Loucy (cell line): ENCODE measurements at regions not wholly inside any gene's neighbourhood (a gene's known extent, or its start where the extent isn't known, plus 50 kb on each side); places are given as distances from the start of the nearest gene placed in this dataset.

ENCODE experiments used
- H2AFZ ChIP-seq: fragments of 200-600 bp; sonication (generic); 2 replicates; pipeline ENCODE4 v1.6.0; 2016; ENCODE audit warnings: antibody characterized with exemption, mild to moderate bottlenecking, low read length, moderate library complexity
- H3F3A ChIP-seq: fragments of 200-600 bp; 2 replicates; pipeline ENCODE4 v1.6.0; 2016; ENCODE audit warnings: antibody characterized with exemption, low read depth, mild to moderate bottlenecking
- H3K27me3 ChIP-seq: fragments of 200-600 bp; sonication (generic); 2 replicates; pipeline ENCODE4 v1.6.1; 2014; ENCODE audit warnings: low read length, mild to moderate bottlenecking; ENCODE audit not compliant: insufficient read depth, poor library complexity, severe bottlenecking
- H3K36me3 ChIP-seq: fragments of 200-600 bp; sonication (generic); 2 replicates; pipeline ENCODE4 v1.6.1; 2016; ENCODE audit warnings: low read length; ENCODE audit not compliant: insufficient read depth
- H3K4me1 ChIP-seq: fragments of 200-600 bp; sonication (generic); 2 replicates; pipeline ENCODE4 v1.5.1; 2014; ENCODE audit warnings: low read length, mild to moderate bottlenecking; ENCODE audit not compliant: insufficient read depth, poor library complexity, severe bottlenecking
- H3K4me2 ChIP-seq: fragments of 200-600 bp; sonication (generic); 2 replicates; pipeline ENCODE4 v1.6.0; 2014; ENCODE audit warnings: antibody characterized with exemption, low read length, low read depth, mild to moderate bottlenecking; ENCODE audit not compliant: poor library complexity, severe bottlenecking
- H3K4me3 ChIP-seq: fragments of 200-600 bp; sonication (generic); 2 replicates; pipeline ENCODE4 v1.5.1; 2014; ENCODE audit warnings: low read length, mild to moderate bottlenecking, mixed read lengths; ENCODE audit not compliant: poor library complexity, severe bottlenecking
- H3K79me2 ChIP-seq: fragments of 200-600 bp; sonication (generic); 2 replicates; pipeline ENCODE4 v1.6.1; 2014; ENCODE audit warnings: low read length; ENCODE audit not compliant: insufficient read depth
- H3K9ac ChIP-seq: fragments of 200-600 bp; sonication (generic); 2 replicates; pipeline ENCODE4 v1.6.0; 2014; ENCODE audit warnings: mild to moderate bottlenecking, low read depth, low read length, moderate library complexity; ENCODE audit not compliant: poor library complexity, severe bottlenecking
- H3K9me2 ChIP-seq: fragments of 200-600 bp; sonication (generic); replicated peaks from 2 replicates; pipeline ENCODE4 v1.6.1; 2016; ENCODE audit warnings: low read depth, low read length, mixed read lengths
- H3K9me3 ChIP-seq: fragments of 200-600 bp; sonication (generic); 2 replicates; pipeline ENCODE4 v1.6.1; 2014; ENCODE audit warnings: mild to moderate bottlenecking, antibody characterized with exemption, low read length, low read depth; ENCODE audit not compliant: insufficient read depth
- H4K20me1 ChIP-seq: fragments of 200-600 bp; sonication (generic); 2 replicates; pipeline ENCODE4 v1.6.0; 2014; ENCODE audit warnings: antibody characterized with exemption, low read length, mild to moderate bottlenecking; ENCODE audit not compliant: insufficient read depth, poor library complexity, severe bottlenecking
- CTCF ChIP-seq: fragments of 200-600 bp; sonication (generic); conservative IDR thresholded peaks from 2 replicates; pipeline ENCODE4 v1.5.1; 2014; ENCODE audit warnings: mild to moderate bottlenecking, antibody characterized with exemption, low read length
- EZH2phosphoT487 ChIP-seq: fragments of 200-600 bp; IDR thresholded peaks from 2 replicates; pipeline ENCODE4 v1.6.1; 2018; ENCODE audit warnings: antibody characterized with exemption, mild to moderate bottlenecking, moderate library complexity, borderline replicate concordance

- Histone ChIP-seq H3K79me2 (no peaks in the 10 kb centered on the region), H3K9me2 (no peaks in the 10 kb centered on the region), H3K4me2 (no peak overlapping the region), H3K4me1 (no peaks in the 10 kb centered on the region), H3F3A (no peaks in the 10 kb centered on the region), H3K36me3 (no peaks in the 10 kb centered on the region), H3K9ac (no peak overlapping the region), H3K27me3 (no peaks in the 10 kb centered on the region), H4K20me1 (no peaks in the 10 kb centered on the region), H2AFZ (no peak overlapping the region), H3K9me3 (no peaks in the 10 kb centered on the region), H3K4me3 (no peak overlapping the region)
- TF ChIP-seq EZH2phosphoT487: no peak
- no peak for TF ChIP-seq CTCF
Measured at GRCh38 chr7:52659178-52659577, 376.3 kb upstream of the POM121L12 start.

- H3F3A ChIP-seq: no peaks in the 10 kb centered on the region
- no peaks in the 10 kb centered on the region for H4K20me1 ChIP-seq
- no peak for TF ChIP-seq EZH2phosphoT487
- TF ChIP-seq CTCF: no peak
- H3K9me2 ChIP-seq: no peaks in the 10 kb centered on the region
- H3K4me2 ChIP-seq: no peak overlapping the region
- no peak overlapping the region for H3K9ac ChIP-seq
- no peak overlapping the region for H2AFZ ChIP-seq
- H3K4me1 ChIP-seq: no peaks in the 10 kb centered on the region
- no peaks in the 10 kb centered on the region for H3K9me3 ChIP-seq
- H3K36me3 ChIP-seq: no peaks in the 10 kb centered on the region
- no peak overlapping the region for H3K4me3 ChIP-seq
- H3K79me2 ChIP-seq: no peaks in the 10 kb centered on the region
- no peaks in the 10 kb centered on the region for H3K27me3 ChIP-seq
Measured at GRCh38 chr7:52656098-52656497, 379.3 kb upstream of the POM121L12 start.

GRCh38 chr7:52652621-52653020 is 382.8 kb upstream of the POM121L12 start:
- H3K36me3 ChIP-seq: no peaks in the 10 kb centered on the region
- no peak overlapping the region for H2AFZ ChIP-seq
- H3K79me2 ChIP-seq: no peaks in the 10 kb centered on the region
- H3K27me3 ChIP-seq: no peaks in the 10 kb centered on the region
- no peaks in the 10 kb centered on the region for H4K20me1 ChIP-seq
- no peaks in the 10 kb centered on the region for H3K9me2 ChIP-seq
- no peaks in the 10 kb centered on the region for H3K4me1 ChIP-seq
- H3F3A ChIP-seq: no peaks in the 10 kb centered on the region
- TF ChIP-seq CTCF (no peak), EZH2phosphoT487 (no peak)
- no peaks in the 10 kb centered on the region for H3K9me3 ChIP-seq
- no peak overlapping the region for H3K9ac ChIP-seq
- no peak overlapping the region for H3K4me2 ChIP-seq
- no peak overlapping the region for H3K4me3 ChIP-seq
